Activated naive CD4-positive, alpha-beta T cell treated with anti-CD3 and anti-CD28 coated beads for 36 hours (primary cell): ENCODE measurements at regions not wholly inside any gene's neighbourhood (a gene's known extent, or its start where the extent isn't known, plus 50 kb on each side); places are given as distances from the start of the nearest gene placed in this dataset.
"Not testable (repeated sequence)": the region's sequence is repeated elsewhere in the genome, so short reads cannot be mapped to it uniquely, and the experiment has no call there.

Experiments used
- CTCF ChIA-PET: fragments of 350-600 bp; sonication (Branson Sonifier 250); formaldehyde crosslinking; loops from one replicate; lab custom pipeline; 2021; ENCODE audit warnings: antibody characterized with exemption; lab: Charles Lee
- DNase-seq: peaks from one replicate; pipeline ENCODE4 v3.0.0-alpha.2; 2020
- H3K27ac Mint-ChIP-seq: one replicate; pipeline ENCODE4 v1.8.0; 2021; ENCODE audit warnings: mild to moderate bottlenecking, mixed read lengths
- H3K27me3 Mint-ChIP-seq: one replicate; pipeline ENCODE4 v1.8.0; 2021; ENCODE audit warnings: low read depth, mixed read lengths
- H3K36me3 Mint-ChIP-seq: one replicate; pipeline ENCODE4 v1.8.0; 2021; ENCODE audit warnings: low read depth, mixed read lengths
- H3K4me1 Mint-ChIP-seq: one replicate; pipeline ENCODE4 v1.8.0; 2021; ENCODE audit warnings: low read depth, mixed read lengths
- H3K4me3 Mint-ChIP-seq: one replicate; pipeline ENCODE4 v1.8.0; 2021; ENCODE audit warnings: mild to moderate bottlenecking, moderate library complexity, mixed read lengths
- H3K9me3 Mint-ChIP-seq: one replicate; pipeline ENCODE4 v1.8.0; 2021; ENCODE audit warnings: mixed read lengths
- intact Hi-C: fragments of 100-400 bp; cut with micrococcal nuclease; formaldehyde crosslinking; loops from one replicate; pipeline ENCODE4 v1.15.1; 2023

DNA sequence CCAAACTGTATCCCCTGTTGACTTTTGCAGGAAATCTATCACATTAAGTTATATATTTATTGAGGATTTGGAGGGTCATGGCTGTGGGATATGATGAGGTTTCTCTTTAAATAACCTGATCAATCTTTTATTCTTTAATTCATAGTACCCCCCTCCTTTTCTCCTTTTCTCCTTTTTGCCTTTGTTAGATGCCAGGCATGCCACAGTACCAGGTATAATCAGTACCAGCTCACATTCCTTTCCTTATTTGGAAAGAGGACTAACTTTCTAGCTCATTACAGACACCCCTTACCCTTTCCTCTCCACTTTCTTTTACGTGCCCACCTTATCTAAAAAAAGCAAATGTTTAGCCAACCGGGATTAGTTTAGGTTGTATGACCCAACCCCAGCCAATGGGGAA lies 326.4 kb upstream of the NAALADL2 start:
- H3K36me3 Mint-ChIP-seq, result no peaks in the 10 kb centered on the region
- H3K4me3 Mint-ChIP-seq, result no peak overlapping the region
- H3K27ac Mint-ChIP-seq, result no peak overlapping the region
- H3K27me3 Mint-ChIP-seq, result no peaks in the 10 kb centered on the region
- intact Hi-C loops, result no loop called here
- CTCF ChIA-PET, result interaction anchor here (1.0 kb wide), 1 partner anchor 104 kb away, joined by 3 read pairs; no protein-coding TSS in a partner anchor
- no peaks in the 10 kb centered on the region for H3K9me3 Mint-ChIP-seq
- H3K4me1 Mint-ChIP-seq, result no peaks in the 10 kb centered on the region
- no peak for DNase-seq

DNA sequence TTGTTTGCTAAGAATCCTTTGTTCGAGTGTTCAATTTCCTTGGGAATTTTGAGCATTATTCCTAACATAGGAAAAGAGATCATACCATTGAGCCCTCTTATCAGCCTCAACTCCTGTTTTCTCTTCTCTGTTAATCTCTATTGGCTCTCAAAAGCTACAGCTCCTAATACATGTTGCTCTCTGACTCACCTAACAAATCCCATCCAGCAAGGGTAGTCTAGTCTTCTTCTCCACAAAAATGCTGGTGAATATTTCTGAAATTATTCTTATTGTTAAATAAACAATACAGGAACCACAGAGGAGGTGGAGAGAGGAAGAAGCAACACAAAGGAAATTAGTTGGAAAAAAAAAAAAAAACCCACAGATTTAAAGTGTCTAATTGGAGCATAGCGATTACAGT lies 325.8 kb upstream of the NAALADL2 start:
- Mint-ChIP-seq H3K27ac (no peak overlapping the region), H3K4me1 (no peaks in the 10 kb centered on the region), H3K4me3 (no peak overlapping the region), H3K36me3 (no peaks in the 10 kb centered on the region), H3K9me3 (no peaks in the 10 kb centered on the region), H3K27me3 (no peaks in the 10 kb centered on the region)
- no peak for DNase-seq
- intact Hi-C loops, result no loop called here
- CTCF ChIA-PET, result interaction anchor here (1.0 kb wide), 1 partner anchor 104 kb away, joined by 3 read pairs; no protein-coding TSS in a partner anchor

DNA sequence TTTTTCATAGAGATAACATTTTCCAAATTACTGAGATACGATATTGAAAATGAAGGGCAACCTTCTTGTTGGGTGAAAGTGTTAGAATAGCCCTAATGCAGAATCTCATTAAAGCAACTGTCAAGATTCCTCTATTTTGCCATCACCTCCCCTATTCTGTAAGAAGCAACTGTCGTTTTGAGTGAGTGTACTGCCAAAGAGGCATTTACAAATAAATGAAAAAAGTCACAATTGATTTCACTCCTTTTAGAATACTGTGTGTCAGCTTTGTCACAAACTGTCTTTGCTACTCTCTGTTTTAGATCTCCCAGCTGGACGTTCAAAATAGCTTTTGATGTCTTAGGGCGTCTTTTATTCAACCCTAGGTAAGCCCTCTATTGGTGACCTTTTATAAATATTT lies 322.8 kb upstream of the NAALADL2 start:
- H3K27ac Mint-ChIP-seq, result no peak overlapping the region
- H3K36me3 Mint-ChIP-seq, result no peaks in the 10 kb centered on the region
- intact Hi-C loops, result no loop called here
- H3K4me1 Mint-ChIP-seq, result no peaks in the 10 kb centered on the region
- no peaks in the 10 kb centered on the region for H3K9me3 Mint-ChIP-seq
- H3K4me3 Mint-ChIP-seq, result no peak overlapping the region
- DNase-seq, result no peak
- CTCF ChIA-PET, result no interaction called here
- H3K27me3 Mint-ChIP-seq, result no peaks in the 10 kb centered on the region

DNA sequence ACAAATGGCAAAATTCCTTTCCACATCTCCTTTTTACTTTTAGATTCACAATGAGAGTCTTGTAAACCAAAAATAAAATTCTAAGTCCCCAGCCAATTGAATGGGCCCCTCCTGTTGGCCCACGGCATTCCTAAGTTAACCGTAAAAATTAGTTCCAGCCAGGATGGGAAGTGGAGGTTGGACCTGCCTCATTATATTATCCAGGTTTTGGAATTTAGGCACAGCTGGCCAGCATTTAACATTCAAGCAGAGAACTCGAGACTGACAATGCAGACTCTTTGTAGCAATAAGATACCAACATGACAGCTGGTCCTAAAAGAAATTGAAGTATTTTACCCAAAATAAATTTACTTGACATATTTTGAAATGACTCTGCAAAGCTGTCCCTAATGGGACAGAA lies 321.0 kb upstream of the NAALADL2 start:
- Mint-ChIP-seq H3K27me3 (no peaks in the 10 kb centered on the region), H3K36me3 (no peaks in the 10 kb centered on the region), H3K4me1 (no peaks in the 10 kb centered on the region), H3K9me3 (no peaks in the 10 kb centered on the region), H3K4me3 (no peak overlapping the region), H3K27ac (no peak overlapping the region)
- CTCF ChIA-PET, result no interaction called here
- intact Hi-C loops, result no loop called here
- DNase-seq, result no peak

DNA sequence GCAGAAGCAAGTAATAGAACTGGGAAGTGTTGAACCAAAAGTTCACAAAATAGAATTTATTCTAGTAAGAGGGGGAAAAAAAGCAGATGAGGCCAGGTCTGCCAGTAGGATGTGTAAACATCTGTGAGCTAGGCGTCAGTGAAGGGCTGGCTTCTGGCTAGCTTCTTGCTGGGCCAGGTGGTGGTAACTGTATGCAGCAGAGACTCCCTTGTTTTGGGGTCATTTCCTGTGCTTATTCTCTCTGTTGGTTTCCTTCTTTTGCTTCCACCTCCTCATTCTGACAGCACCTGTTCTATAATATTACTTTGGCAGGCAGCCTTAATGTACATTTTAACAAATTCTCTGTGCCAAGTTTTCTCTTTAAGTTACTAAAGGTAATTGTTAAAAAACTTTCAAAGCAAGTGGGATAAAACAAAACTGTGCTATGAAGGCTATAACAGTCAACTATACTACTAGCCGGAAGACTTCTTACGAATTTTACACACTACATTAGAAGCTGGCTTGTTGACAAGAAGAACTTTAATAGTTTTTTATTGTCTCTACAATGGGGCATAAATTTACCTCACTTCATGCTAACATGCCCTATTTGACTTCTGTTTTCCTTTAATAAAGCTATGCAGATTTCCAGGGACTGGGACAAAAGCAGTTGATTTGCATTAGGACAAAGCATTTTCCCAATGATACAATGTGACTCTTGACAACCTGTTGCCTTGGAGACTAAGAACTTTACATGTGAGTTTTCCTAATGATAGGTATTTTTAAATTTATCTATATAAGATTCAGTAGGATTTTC lies 318.8 kb upstream of the NAALADL2 start:
- DNase-seq, result no peak
- Mint-ChIP-seq H3K9me3 (no peaks in the 10 kb centered on the region), H3K27ac (no peak overlapping the region), H3K4me1 (no peaks in the 10 kb centered on the region), H3K4me3 (no peak overlapping the region), H3K27me3 (no peaks in the 10 kb centered on the region), H3K36me3 (no peaks in the 10 kb centered on the region)
- CTCF ChIA-PET, result no interaction called here
- intact Hi-C loops, result no loop called here

DNA sequence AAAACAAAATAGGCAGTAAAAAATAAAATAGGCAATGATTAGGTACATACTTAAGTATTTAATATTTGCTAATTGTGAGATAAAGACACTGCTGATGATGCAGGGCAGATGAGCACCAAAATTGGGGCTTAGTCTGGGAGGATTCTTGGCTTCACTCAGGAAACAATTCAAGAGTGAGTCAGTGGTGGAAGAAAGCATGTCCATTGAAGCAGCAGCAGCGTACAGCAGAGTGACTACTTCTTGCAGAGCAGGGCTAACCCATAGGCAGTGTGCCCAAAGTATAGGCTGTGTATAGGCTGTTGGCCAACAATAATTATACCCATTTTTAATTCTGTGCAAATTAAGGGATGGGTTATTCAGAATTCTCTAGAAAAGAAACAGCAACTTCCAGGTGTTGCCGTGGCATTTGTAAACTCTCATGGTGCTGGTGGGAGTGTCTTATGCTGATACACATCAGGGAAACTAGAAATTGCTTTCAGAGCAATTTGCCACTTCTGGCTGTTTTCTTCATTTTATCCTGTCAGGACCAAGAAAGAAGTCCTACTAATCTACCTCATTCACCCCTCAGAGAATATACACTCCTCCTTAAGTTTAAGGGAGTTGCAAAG lies 317.3 kb upstream of the NAALADL2 start:
- Mint-ChIP-seq H3K4me3 (no peak overlapping the region), H3K27me3 (no peaks in the 10 kb centered on the region), H3K4me1 (no peaks in the 10 kb centered on the region), H3K9me3 (no peaks in the 10 kb centered on the region), H3K27ac (no peak overlapping the region), H3K36me3 (no peaks in the 10 kb centered on the region)
- no peak for DNase-seq
- CTCF ChIA-PET, result interaction anchor here (0.8 kb wide), 1 partner anchor 554 kb away, joined by 3 read pairs; no protein-coding TSS in a partner anchor
- intact Hi-C loops, result no loop called here

DNA sequence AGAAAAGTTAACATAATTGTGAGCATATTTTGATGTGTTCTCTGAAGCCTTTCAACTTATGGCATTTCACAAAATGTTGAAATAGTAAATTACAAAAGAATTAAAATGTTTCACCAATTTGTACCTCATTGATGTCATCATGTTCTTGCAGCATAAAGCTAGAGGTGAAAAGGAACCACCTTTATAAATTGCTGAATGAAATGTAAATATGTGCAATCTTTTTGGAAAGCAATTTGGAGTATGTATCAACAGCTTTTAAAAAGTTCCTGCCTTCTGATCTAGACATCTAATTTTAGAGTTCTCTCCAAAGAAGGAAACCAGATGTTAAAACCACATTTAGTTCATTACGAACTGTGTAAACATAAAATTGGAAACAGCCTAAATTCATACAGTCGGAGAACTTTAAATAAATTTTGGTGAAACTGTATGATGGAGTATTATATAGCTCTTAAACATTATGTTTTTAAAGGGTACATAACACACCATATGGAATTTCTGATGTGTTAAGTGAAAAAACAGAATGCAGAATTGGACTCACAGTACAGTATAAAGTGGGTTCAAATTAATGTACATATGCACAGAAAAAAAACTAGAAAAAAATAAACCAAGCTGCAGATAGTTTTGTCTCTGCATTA lies 311.2 kb upstream of the NAALADL2 start:
- Mint-ChIP-seq H3K27me3 (no peaks in the 10 kb centered on the region), H3K27ac (no peak overlapping the region), H3K4me3 (no peak overlapping the region), H3K36me3 (no peaks in the 10 kb centered on the region), H3K4me1 (no peaks in the 10 kb centered on the region), H3K9me3 (no peaks in the 10 kb centered on the region)
- CTCF ChIA-PET, result no interaction called here
- intact Hi-C loops, result no loop called here
- no peak for DNase-seq

DNA sequence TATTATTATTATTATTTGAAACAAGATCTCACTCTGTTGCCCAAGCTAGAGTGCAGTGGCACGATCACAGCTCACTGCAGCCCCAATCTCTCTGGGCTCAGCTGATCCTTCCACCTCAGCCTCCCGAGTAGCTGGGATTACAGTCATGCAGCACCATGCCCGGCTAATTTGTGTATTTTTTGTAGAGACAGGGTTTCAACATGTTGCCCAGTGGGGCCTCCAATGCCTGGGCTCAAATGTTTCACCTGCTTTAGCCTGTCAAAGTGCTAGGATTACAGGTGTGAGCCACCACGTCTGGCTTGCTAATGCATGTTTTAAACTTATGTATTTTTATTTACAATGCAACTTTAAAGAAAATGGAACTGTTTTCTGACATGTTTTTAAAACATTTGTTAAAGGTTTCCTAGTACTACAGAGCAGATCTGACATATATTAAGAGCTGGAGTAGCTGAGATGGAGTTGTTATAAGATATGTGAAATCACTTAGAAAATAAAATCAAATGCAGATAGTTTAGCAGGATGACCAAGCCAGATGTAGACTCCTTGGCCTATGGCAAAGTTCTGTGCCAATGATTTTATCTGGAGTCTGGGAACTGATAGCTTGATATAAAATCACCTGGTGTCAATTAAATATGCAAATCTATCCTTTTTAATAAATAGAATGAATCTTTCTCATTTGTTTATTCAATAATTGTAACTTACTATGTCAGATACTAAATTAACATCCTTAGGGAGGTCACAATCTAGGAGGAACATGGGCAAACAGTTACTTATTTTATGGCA lies 310.1 kb upstream of the NAALADL2 start:
- H3K27ac Mint-ChIP-seq, result no peak overlapping the region
- CTCF ChIA-PET, result no interaction called here
- intact Hi-C loops, result no loop called here

DNA sequence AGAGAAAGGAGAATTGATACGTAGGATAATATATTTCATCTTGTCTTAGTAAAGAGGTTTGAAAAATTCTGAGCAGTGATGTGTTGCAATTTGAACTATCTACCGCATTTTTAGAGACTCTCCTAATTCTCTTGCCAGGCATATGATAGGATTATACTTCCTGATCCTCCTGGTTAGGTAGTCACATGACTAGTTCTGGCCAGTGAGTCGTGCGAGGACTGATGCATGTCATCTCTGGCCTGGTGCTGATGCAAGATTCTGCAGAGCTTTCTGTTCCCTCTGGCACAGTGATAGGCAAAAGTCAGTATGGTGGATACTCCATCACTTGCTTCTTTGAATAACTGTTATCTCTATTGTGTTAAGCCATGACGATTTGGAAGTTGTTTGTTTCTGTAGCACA lies 277.6 kb upstream of the NAALADL2 start:
- Mint-ChIP-seq H3K36me3 (no peaks in the 10 kb centered on the region), H3K4me1 (no peaks in the 10 kb centered on the region), H3K27me3 (no peaks in the 10 kb centered on the region), H3K9me3 (peaks cover 5% of the 10 kb centered on the region), H3K27ac (no peak overlapping the region), H3K4me3 (no peak overlapping the region)
- intact Hi-C loops, result no loop called here
- CTCF ChIA-PET, result no interaction called here
- DNase-seq, result no peak

More for the DNA sequence above, 310.1 kb upstream of the NAALADL2 start:
- no peaks in the 10 kb centered on the region for H3K4me1 Mint-ChIP-seq
- H3K36me3 Mint-ChIP-seq, result no peaks in the 10 kb centered on the region
- no peak for DNase-seq
- H3K27me3 Mint-ChIP-seq, result no peaks in the 10 kb centered on the region
- no peak overlapping the region for H3K4me3 Mint-ChIP-seq
- no peaks in the 10 kb centered on the region for H3K9me3 Mint-ChIP-seq

DNA sequence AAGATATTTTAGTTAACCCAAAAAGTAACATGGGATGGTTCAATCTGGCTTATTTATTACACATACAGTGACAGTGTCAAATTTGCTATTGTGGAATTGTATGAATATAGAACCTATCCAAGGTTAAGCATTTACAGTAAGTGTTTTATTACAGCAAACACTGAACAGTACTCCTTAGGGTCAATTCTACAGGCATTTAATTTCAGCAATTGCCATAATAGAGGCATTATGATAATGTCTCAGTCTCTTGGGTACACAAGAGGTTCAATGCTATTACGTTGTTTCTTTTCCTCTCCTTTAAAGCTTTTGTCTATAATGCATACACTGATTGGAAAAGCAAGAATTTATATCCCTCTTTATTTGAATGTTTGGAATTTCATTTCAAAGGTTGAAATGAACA lies 275.7 kb upstream of the NAALADL2 start:
- peaks cover 8% of the 10 kb centered on the region for H3K9me3 Mint-ChIP-seq
- intact Hi-C loops, result no loop called here
- CTCF ChIA-PET, result no interaction called here
- no peaks in the 10 kb centered on the region for H3K27me3 Mint-ChIP-seq
- H3K4me3 Mint-ChIP-seq, result no peak overlapping the region
- no peak overlapping the region for H3K27ac Mint-ChIP-seq
- DNase-seq, result no peak
- H3K4me1 Mint-ChIP-seq, result no peaks in the 10 kb centered on the region
- H3K36me3 Mint-ChIP-seq, result no peaks in the 10 kb centered on the region

DNA sequence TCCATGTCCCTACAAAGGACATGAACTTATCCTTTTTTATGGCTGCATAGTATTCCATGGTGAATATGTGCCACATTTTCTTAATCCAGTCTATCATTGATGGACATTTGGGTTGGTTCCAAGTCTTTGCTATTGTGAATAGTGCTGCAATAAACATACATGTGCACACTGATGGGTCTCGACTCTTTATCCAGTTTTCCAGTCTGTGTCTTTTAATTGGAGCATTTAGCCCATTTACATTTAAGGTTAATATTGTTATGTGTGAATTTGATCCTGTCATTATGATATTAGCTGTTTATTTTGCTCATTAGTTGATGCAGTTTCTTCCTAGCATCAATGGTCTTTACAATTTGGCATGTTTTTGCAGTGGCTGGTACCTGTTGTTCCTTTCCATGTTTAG lies 272.0 kb upstream of the NAALADL2 start:
- H3K4me1 Mint-ChIP-seq, H3K9me3 Mint-ChIP-seq, H3K36me3 Mint-ChIP-seq, CTCF ChIA-PET, H3K27ac Mint-ChIP-seq, DNase-seq, H3K4me3 Mint-ChIP-seq, H3K27me3 Mint-ChIP-seq, intact Hi-C loops: not testable (repeated sequence)

DNA sequence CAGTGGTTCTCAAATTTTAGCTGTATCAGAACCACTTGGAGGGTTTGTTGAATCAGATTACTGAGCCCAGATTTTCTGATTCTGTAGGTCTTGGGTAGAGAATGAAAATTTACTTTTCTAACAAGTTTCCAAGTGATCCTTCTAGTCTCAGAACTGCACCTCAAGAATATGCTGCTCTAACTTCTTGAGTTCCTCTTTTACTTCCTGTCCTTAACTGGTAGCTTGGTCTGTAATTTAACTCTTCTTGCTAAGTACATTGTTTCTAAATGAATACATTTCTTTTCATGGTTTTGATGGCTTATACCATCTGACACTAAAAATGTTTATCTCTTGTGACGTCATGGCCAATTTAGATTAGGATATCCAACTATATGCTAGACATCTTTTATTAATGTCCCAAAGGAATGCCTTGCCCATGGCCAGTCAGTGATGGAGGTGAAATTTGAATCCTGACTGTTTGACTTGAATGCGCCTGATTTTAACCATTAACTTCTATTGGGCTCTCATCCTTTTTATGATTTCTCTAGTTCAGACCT lies 262.6 kb upstream of the NAALADL2 start:
- Mint-ChIP-seq H3K4me1 (no peaks in the 10 kb centered on the region), H3K4me3 (no peak overlapping the region), H3K27me3 (no peaks in the 10 kb centered on the region), H3K27ac (no peak overlapping the region), H3K9me3 (no peaks in the 10 kb centered on the region), H3K36me3 (no peaks in the 10 kb centered on the region)
- CTCF ChIA-PET, result no interaction called here
- intact Hi-C loops, result no loop called here
- no peak for DNase-seq
